ENCODE measurements at regions not wholly inside any gene's neighbourhood (a gene's known extent, or its start where the extent isn't known, plus 50 kb on each side); places are given as distances from the start of the nearest gene placed in this dataset.

DNA sequence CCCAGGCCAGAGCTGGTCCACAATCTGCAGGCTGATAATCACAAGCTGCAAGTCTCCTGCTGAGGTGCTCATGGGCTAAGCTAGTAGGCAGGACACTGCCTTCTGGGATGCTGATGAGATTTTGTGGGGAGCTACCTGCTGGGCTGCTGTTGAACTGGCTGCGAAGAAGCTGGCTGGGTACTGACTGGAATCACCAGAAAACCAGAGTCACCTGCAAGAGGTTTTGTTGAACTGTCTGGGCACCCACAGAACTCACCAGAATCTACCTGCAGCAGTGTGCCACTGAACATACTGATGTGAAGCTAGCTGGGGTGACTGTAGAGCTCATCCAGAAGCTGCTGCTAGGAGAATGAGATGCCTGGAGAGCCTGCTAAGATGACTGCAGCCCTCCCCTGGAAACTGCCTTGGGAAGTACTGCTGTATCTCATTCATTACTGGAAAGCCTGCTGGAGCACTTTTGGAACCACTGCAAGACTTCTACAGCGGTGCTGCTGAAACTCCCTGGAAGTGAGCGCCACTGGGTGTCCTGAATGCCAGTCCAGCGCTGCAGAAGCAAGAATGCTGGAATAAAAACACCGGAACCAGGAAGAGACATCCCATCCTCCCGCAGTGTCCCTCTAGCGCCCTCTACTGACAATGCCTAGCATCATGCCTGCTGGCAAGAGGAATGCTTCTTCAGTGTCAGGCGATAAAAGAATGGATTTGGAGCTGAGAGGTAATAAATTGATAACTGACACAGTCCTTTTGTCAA, 64.9 kb upstream of the ARHGAP18 start (continued):
- no peak for TF ChIP-seq ZNF446 (CRISPR knock-in tag; IDR thresholded peaks at IDR 0.05)
- TF ChIP-seq, protein P1, sequence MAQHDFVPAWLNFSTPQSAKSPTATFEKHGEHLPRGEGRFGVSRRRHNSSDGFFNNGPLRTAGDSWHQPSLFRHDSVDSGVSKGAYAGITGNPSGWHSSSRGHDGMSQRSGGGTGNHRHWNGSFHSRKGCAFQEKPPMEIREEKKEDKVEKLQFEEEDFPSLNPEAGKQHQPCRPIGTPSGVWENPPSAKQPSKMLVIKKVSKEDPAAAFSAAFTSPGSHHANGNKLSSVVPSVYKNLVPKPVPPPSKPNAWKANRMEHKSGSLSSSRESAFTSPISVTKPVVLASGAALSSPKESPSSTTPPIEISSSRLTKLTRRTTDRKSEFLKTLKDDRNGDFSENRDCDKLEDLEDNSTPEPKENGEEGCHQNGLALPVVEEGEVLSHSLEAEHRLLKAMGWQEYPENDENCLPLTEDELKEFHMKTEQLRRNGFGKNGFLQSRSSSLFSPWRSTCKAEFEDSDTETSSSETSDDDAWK (CRISPR knock-in tag; IDR thresholded peaks at IDR 0.05): no peak
- TF ChIP-seq ZNF781 (CRISPR knock-in tag; IDR thresholded peaks at IDR 0.05; ENCODE audit: borderline replicate concordance, not compliant biosample characterization): peak; percentile 83
- TF ChIP-seq TEAD2 (CRISPR knock-in tag; IDR thresholded peaks at IDR 0.05): no peak
- TF ChIP-seq, protein P2, sequence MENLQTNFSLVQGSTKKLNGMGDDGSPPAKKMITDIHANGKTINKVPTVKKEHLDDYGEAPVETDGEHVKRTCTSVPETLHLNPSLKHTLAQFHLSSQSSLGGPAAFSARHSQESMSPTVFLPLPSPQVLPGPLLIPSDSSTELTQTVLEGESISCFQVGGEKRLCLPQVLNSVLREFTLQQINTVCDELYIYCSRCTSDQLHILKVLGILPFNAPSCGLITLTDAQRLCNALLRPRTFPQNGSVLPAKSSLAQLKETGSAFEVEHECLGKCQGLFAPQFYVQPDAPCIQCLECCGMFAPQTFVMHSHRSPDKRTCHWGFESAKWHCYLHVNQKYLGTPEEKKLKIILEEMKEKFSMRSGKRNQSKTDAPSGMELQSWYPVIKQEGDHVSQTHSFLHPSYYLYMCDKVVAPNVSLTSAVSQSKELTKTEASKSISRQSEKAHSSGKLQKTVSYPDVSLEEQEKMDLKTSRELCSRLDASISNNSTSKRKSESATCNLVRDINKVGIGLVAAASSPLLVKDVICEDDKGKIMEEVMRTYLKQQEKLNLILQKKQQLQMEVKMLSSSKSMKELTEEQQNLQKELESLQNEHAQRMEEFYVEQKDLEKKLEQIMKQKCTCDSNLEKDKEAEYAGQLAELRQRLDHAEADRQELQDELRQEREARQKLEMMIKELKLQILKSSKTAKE (CRISPR knock-in tag; IDR thresholded peaks at IDR 0.05; ENCODE audit: borderline replicate concordance): no peak
- no peak for TF ChIP-seq SMARCC2 (IDR thresholded peaks at IDR 0.05)
- TF ChIP-seq, protein P3, sequence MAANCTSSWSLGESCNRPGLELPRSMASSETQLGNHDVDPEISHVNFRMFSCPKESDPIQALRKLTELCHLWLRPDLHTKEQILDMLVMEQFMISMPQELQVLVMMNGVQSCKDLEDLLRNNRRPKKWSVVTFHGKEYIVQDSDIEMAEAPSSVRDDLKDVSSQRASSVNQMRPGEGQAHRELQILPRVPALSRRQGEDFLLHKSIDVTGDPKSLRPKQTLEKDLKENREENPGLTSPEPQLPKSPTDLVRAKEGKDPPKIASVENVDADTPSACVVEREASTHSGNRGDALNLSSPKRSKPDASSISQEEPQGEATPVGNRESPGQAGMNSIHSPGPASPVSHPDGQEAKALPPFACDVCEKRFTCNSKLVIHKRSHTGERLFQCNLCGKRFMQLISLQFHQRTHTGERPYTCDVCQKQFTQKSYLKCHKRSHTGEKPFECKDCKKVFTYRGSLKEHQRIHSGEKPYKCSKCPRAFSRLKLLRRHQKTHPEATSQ (CRISPR knock-in tag; IDR thresholded peaks at IDR 0.05; ENCODE audit: borderline replicate concordance): 0 out of 2 replicates have a peak, but pooled peaks have one; percentile 48
- TF ChIP-seq ZNF749 (CRISPR knock-in tag; IDR thresholded peaks at IDR 0.05; ENCODE audit: borderline replicate concordance): no peak
- no peak for TF ChIP-seq DPF2 (CRISPR knock-in tag; IDR thresholded peaks at IDR 0.05; ENCODE audit: borderline replicate concordance, low read depth)
- TF ChIP-seq, protein P4, sequence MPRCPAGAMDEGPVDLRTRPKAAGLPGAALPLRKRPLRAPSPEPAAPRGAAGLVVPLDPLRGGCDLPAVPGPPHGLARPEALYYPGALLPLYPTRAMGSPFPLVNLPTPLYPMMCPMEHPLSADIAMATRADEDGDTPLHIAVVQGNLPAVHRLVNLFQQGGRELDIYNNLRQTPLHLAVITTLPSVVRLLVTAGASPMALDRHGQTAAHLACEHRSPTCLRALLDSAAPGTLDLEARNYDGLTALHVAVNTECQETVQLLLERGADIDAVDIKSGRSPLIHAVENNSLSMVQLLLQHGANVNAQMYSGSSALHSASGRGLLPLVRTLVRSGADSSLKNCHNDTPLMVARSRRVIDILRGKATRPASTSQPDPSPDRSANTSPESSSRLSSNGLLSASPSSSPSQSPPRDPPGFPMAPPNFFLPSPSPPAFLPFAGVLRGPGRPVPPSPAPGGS (CRISPR knock-in tag; IDR thresholded peaks at IDR 0.05): no peak
- no peak for TF ChIP-seq BHLHE40 (IDR thresholded peaks at IDR 0.05; ENCODE audit: low read length)
- TF ChIP-seq, protein P5, sequence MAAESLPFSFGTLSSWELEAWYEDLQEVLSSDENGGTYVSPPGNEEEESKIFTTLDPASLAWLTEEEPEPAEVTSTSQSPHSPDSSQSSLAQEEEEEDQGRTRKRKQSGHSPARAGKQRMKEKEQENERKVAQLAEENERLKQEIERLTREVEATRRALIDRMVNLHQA (CRISPR knock-in tag; IDR thresholded peaks at IDR 0.05): no peak
- no peak for TF ChIP-seq NFRKB (IDR thresholded peaks at IDR 0.05)
- no peak for TF ChIP-seq NR1H2 (CRISPR knock-in tag; IDR thresholded peaks at IDR 0.05; ENCODE audit: borderline replicate concordance, low read depth)
- TF ChIP-seq POLR2G (IDR thresholded peaks at IDR 0.05; ENCODE audit: low read depth, low read length): no peak
- TF ChIP-seq, protein P6, sequence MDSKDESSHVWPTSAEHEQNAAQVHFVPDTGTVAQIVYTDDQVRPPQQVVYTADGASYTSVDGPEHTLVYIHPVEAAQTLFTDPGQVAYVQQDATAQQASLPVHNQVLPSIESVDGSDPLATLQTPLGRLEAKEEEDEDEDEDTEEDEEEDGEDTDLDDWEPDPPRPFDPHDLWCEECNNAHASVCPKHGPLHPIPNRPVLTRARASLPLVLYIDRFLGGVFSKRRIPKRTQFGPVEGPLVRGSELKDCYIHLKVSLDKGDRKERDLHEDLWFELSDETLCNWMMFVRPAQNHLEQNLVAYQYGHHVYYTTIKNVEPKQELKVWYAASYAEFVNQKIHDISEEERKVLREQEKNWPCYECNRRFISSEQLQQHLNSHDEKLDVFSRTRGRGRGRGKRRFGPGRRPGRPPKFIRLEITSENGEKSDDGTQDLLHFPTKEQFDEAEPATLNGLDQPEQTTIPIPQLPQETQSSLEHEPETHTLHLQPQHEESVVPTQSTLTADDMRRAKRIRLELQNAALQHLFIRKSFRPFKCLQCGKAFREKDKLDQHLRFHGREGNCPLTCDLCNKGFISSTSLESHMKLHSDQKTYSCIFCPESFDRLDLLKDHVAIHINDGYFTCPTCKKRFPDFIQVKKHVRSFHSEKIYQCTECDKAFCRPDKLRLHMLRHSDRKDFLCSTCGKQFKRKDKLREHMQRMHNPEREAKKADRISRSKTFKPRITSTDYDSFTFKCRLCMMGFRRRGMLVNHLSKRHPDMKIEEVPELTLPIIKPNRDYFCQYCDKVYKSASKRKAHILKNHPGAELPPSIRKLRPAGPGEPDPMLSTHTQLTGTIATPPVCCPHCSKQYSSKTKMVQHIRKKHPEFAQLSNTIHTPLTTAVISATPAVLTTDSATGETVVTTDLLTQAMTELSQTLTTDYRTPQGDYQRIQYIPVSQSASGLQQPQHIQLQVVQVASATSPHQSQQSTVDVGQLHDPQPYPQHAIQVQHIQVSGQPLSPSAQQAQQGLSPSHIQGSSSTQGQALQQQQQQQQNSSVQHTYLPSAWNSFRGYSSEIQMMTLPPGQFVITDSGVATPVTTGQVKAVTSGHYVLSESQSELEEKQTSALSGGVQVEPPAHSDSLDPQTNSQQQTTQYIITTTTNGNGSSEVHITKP (CRISPR knock-in tag; IDR thresholded peaks at IDR 0.05; ENCODE audit: low read depth): no peak

Measured in HepG2 (cell line).